ENCODE measurements at regions not wholly inside any gene's neighbourhood (a gene's known extent, or its start where the extent isn't known, plus 50 kb on each side); places are given as distances from the start of the nearest gene placed in this dataset.

- TF ChIP-seq EZH2 (IDR thresholded peaks at IDR 0.05; ENCODE audit: insufficient read depth, poor library complexity, severe bottlenecking) (no peak), EZH2phosphoT487 (IDR thresholded peaks at IDR 0.05; ENCODE audit: insufficient read depth, low read depth) (no peak)
Measured at GRCh38 chr6:165090242-165090641, 219.2 kb downstream of the C6orf118 start.
